ENCODE measurements at regions not wholly inside any gene's neighbourhood (a gene's known extent, or its start where the extent isn't known, plus 50 kb on each side); places are given as distances from the start of the nearest gene placed in this dataset.

DNA sequence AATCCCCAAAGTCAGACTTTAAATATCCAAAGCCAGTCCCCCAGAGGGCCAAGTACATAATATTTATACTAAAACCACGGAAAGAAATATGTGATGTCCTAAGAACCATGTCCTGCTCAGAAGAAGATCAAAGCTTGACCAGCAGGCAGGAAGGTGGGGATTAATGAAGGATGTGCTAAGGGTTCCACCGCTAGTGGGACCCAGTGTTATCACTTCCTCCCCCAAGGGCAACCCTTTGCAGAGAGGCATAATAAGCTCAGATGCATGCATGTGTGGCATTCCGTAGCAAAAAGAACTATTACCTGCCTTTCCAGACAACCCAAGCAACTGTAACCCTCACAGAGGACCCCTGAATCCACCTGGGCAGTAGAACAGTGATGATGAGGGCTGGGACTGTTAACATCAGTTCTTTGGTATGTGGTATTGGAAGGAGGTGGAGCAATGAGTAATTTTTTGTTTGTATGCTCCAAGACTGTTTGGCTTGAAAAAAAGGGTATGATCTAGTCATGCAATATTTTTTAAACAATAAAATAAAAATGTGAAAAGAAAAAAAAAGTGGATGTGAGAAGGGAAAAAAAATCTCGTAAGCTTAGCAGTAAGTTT, 71.7 kb upstream of the ETV6 start:
- TF ChIP-seq, protein P1, sequence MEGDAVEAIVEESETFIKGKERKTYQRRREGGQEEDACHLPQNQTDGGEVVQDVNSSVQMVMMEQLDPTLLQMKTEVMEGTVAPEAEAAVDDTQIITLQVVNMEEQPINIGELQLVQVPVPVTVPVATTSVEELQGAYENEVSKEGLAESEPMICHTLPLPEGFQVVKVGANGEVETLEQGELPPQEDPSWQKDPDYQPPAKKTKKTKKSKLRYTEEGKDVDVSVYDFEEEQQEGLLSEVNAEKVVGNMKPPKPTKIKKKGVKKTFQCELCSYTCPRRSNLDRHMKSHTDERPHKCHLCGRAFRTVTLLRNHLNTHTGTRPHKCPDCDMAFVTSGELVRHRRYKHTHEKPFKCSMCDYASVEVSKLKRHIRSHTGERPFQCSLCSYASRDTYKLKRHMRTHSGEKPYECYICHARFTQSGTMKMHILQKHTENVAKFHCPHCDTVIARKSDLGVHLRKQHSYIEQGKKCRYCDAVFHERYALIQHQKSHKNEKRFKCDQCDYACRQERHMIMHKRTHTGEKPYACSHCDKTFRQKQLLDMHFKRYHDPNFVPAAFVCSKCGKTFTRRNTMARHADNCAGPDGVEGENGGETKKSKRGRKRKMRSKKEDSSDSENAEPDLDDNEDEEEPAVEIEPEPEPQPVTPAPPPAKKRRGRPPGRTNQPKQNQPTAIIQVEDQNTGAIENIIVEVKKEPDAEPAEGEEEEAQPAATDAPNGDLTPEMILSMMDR (IDR thresholded peaks at IDR 0.05; ENCODE audit: low read depth, low read length, missing control alignments) = no peak
- no peak overlapping the region for H3K4me3 ChIP-seq (replicated peaks; ENCODE audit: low read depth, low read length)
- DNase-seq (ENCODE audit: extremely low read depth, low read depth) = no peak

DNA sequence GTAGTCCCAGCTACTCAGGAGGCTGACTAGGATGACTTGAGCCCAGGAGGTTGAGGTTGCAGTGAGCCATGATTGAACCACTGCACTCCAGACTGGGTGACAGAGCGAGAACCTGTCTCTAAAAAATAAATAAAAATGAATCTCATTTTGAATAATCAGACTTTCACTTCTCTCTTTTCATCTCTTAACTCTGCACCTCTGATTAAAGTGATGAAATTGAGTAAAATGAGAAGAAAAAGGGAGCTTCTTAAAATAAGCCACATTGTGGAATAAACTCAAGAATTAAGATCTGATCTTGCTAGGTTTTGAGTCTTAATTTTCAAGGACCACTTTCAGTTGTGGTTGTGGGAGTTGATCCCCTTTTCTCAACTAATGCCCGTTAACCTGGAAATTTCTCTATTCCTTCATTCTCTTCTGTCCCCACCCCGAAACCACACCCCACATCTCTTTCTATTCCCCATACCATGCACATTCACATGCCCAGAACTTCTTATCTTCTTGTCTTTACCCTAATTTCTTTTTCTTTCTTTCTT, 70.9 kb upstream of the ETV6 start:
- H3K4me3 ChIP-seq (replicated peaks; ENCODE audit: low read depth, low read length) = no peak overlapping the region
- DNase-seq (ENCODE audit: extremely low read depth, low read depth) = no peak
- TF ChIP-seq, protein P1 (IDR thresholded peaks at IDR 0.05; ENCODE audit: low read depth, low read length, missing control alignments) = no peak

DNA sequence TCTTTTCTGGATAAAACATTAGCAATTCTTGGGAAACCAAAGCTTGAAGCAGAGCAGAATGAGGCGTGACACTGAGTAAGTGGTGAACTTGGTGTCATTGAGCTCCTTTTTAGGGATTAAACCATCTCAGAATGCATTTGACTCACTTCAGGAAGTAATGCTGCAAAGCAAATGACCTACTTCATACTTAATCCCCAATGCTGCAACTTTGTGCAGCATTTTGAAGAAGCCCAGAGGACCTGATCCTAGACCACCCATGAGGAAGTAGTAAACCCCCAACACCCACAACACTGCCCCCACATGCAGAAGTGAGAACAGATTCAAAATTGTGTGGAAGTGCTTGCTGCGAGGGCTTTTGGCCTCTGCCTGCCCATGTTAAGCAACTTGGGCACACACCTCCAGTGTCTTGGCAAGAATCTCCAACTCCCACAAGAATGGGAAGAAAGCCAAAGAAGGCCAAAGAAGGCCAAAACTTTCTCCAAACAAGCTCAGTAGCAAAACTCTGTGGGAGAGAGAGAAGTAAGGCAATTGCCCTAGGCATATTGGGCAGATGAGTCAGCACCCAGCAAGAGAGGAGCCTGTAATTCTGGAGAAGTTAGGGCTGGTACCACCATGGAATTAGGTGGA, 69.2 kb upstream of the ETV6 start:
- TF ChIP-seq, protein P1 (IDR thresholded peaks at IDR 0.05; ENCODE audit: low read depth, low read length, missing control alignments) = no peak
- H3K4me3 ChIP-seq (replicated peaks; ENCODE audit: low read depth, low read length) = no peak overlapping the region
- DNase-seq (ENCODE audit: extremely low read depth, low read depth) = peak; percentile 37

DNA sequence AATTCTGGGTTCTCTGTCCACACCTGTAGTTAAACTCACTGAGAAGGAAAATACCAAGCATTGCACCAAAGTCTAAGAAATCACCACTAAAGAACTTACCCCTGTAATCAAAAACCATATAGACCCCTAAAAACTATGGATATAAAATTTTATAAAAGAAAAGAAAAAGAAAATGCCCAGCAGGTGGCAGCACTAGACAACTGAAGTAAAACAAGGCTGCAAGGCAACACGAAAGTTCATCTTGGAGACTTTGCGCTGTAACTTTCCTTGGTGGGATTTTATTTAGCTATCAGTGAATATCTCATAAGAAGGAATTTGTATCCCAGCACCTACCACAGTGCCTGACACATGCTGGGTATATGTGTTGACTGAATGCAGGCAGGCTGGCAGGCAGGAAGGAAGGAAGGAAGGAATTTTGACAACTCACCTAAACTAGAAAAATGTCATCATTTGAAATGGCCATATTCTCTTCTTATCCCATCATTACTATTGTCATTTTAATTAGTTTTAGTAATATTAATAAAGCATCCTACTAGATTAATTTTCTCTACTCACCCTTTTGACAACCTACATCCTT, 68.2 kb upstream of the ETV6 start:
- peak; percentile 48 for DNase-seq (ENCODE audit: extremely low read depth, low read depth)
- TF ChIP-seq, protein P1 (IDR thresholded peaks at IDR 0.05; ENCODE audit: low read depth, low read length, missing control alignments) = peak; percentile 25
- no peak overlapping the region for H3K4me3 ChIP-seq (replicated peaks; ENCODE audit: low read depth, low read length)

DNA sequence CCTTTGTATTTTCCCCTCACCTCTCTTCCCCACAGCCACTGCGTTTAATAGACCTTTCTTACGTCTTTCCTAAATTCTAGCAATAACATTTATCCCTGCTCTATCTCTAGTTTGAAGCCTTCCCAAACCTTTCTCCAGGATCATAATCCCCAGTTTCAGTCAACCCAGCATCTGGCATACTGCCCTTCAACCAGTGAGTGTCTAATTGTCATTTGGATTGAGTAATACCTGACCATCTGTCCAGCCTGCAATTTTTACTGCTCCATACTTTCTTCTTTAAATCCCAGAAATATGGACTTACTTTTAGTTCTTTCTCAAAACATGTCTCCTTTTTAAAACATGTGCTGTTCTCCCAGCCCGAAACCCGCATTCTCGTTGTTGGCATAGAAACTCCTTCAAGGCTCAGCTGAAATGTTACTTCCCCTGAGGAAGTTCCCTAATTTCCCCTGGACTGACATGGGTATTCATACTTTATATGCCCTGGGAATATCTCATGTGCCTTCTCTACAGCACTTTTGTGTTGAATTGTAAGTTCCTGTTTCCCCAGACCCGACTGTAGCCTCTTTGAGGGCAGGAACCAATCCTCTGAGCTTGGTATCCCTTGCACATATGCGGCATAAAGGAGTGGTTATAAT, 65.1 kb upstream of the ETV6 start:
- no peak for DNase-seq (ENCODE audit: extremely low read depth, low read depth)
- TF ChIP-seq, protein P1 (IDR thresholded peaks at IDR 0.05; ENCODE audit: low read depth, low read length, missing control alignments) = no peak
- H3K4me3 ChIP-seq (replicated peaks; ENCODE audit: low read depth, low read length) = no peak overlapping the region

DNA sequence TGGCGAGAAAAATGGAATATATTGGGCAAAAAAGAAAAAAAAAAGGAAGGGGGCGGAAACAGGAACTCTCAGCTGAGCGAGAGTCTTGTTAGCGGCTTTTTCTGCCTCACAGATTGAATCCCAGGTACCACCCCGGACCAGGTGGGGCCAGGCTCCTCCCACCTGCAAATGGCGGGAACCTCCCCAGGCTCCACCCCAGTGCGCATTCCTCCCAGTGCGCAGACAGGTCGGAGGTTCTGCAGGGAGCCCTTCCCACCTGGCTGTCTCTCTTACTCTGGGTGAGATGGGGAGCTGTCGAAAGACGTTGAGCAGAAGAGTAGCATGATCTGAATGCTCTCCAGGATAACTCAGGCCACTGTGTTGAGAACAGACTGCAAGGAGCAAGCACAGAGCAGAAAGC, 57.0 kb upstream of the ETV6 start:
- no peak overlapping the region for H3K4me3 ChIP-seq (replicated peaks; ENCODE audit: low read depth, low read length)
- TF ChIP-seq, protein P1 (IDR thresholded peaks at IDR 0.05; ENCODE audit: low read depth, low read length, missing control alignments) = no peak
- DNase-seq (ENCODE audit: extremely low read depth, low read depth) = no peak
